HG02973 (cell line): ENCODE measurements at regions not wholly inside any gene's neighbourhood (a gene's known extent, or its start where the extent isn't known, plus 50 kb on each side); places are given as distances from the start of the nearest gene placed in this dataset.

Source experiments
- ATAC-seq: cut with Tn5 transposase; IDR thresholded peaks from one replicate; pipeline ENCODE4 v1.9.1; 2021; ENCODE audit warnings: moderate library complexity; ENCODE audit not compliant: unreplicated experiment

GRCh38 chr11:91776655-91777054, 448.0 kb upstream of the FAT3 start:
- no peak for ATAC-seq

- ATAC-seq = no peak
Observed at GRCh38 chr11:91773090-91773489, 451.5 kb upstream of the FAT3 start.

GRCh38 chr11:91771961-91772360, 452.7 kb upstream of the FAT3 start:
- ATAC-seq = no peak

- ATAC-seq = no peak
Observed at GRCh38 chr11:91768783-91769182, 455.8 kb upstream of the FAT3 start.

GRCh38 chr11:91763331-91763730, 461.3 kb upstream of the FAT3 start:
- ATAC-seq = no peak

- ATAC-seq = no peak
Observed at GRCh38 chr11:91761406-91762025, 463.1 kb upstream of the FAT3 start.

- ATAC-seq = no peak
Observed at GRCh38 chr11:91756829-91757480, 467.7 kb upstream of the FAT3 start.

GRCh38 chr11:91755951-91756707, 468.5 kb upstream of the FAT3 start:
- no peak for ATAC-seq

GRCh38 chr11:91755526-91755925, 469.1 kb upstream of the FAT3 start:
- ATAC-seq = no peak

GRCh38 chr11:91749251-91749650, 475.4 kb upstream of the FAT3 start:
- no peak for ATAC-seq

GRCh38 chr11:91742155-91742554, 482.5 kb upstream of the FAT3 start:
- no peak for ATAC-seq

- ATAC-seq = no peak
Observed at GRCh38 chr11:91731051-91731450, 493.6 kb upstream of the FAT3 start.

GRCh38 chr11:91730620-91731019, 494.0 kb upstream of the FAT3 start:
- ATAC-seq = no peak

GRCh38 chr11:91730057-91730456, 494.6 kb upstream of the FAT3 start:
- ATAC-seq = no peak

- ATAC-seq = no peak
Observed at GRCh38 chr11:91717169-91717568, 507.4 kb upstream of the FAT3 start.

GRCh38 chr11:91707652-91708482, 516.8 kb upstream of the FAT3 start:
- ATAC-seq = no peak

GRCh38 chr11:91703042-91703441, 521.6 kb upstream of the FAT3 start:
- ATAC-seq = no peak

- ATAC-seq = no peak
Observed at GRCh38 chr11:91700854-91701253, 523.8 kb upstream of the FAT3 start.

- ATAC-seq = no peak
Observed at GRCh38 chr11:91698845-91699244, 525.8 kb upstream of the FAT3 start.

- no peak for ATAC-seq
Observed at GRCh38 chr11:91694331-91694730, 530.3 kb upstream of the FAT3 start.

GRCh38 chr11:91691872-91692271, 532.7 kb upstream of the FAT3 start:
- no peak for ATAC-seq
